Smooth muscle cell of the brain vasculature (primary cell): ENCODE measurements at regions not wholly inside any gene's neighbourhood (a gene's known extent, or its start where the extent isn't known, plus 50 kb on each side); places are given as distances from the start of the nearest gene placed in this dataset.

Experiments used
- DNase-seq: peaks from one replicate; pipeline ENCODE4 v3.0.0-alpha.2; 2012; ENCODE audit warnings: low read depth, low spot score

DNA sequence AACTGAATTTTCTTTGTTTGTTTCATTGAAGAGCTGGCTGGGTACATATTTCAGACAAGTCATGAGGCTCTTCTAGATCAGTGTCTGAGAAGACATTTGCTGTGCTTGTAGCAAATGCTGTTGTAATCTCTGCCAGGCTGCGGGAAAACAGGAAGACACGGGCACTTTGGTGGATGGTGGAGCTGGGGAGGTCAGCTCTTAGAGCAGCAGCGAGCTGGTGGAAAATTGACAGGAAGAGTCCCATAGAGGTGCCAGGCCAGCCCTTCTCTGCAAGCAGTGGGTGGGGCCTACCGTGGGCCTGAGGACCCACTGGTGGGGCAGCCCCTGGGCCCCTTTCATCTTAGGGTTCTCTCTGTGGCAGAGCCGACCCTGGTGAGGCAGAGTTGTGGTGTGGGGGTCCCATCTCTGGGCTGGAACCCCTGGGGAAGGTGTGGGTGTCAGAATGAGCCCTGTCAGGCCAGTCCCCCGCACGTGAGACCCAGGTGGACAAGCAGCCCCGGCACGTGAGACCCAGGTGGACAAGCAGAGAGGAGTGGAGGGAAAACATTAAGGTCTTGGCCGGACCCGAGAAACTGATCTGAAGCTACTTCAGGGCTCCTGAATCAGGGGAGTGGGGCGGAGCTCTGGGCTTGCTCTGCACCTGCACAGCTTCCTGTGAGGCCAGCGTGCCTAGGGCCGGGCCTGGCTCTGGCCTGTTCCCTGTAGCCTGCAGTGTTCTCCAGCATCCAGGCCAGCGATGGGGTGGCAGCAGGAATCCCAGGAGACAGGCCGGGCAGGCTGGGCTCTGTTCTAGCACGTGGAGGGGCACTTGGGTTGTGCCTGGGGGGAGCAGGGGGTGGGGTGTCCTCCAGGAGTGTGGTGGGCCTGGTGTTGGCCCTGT lies 273.5 kb upstream of the HDAC4 start:
- DNase-seq = no peak

DNA sequence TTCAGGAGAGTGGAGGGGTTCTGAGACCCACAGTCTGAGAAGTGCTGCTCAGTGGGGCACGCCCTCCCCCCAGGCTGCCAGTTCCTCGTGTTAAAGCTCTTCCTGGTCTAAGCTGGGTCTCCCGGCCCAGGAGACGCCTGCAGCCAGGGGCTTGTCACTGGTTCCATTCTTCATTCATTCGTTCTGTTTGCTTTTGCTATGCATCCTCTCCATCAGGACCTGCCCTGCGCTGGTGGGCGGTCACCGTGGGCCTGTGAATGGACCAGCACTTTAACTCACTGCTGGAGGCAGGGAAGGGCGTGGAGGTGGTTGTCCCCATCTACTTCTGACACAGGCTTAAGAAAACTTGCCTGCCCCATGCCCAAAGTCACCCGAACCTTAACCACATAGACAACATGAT lies 272.8 kb upstream of the HDAC4 start:
- DNase-seq = no peak

DNA sequence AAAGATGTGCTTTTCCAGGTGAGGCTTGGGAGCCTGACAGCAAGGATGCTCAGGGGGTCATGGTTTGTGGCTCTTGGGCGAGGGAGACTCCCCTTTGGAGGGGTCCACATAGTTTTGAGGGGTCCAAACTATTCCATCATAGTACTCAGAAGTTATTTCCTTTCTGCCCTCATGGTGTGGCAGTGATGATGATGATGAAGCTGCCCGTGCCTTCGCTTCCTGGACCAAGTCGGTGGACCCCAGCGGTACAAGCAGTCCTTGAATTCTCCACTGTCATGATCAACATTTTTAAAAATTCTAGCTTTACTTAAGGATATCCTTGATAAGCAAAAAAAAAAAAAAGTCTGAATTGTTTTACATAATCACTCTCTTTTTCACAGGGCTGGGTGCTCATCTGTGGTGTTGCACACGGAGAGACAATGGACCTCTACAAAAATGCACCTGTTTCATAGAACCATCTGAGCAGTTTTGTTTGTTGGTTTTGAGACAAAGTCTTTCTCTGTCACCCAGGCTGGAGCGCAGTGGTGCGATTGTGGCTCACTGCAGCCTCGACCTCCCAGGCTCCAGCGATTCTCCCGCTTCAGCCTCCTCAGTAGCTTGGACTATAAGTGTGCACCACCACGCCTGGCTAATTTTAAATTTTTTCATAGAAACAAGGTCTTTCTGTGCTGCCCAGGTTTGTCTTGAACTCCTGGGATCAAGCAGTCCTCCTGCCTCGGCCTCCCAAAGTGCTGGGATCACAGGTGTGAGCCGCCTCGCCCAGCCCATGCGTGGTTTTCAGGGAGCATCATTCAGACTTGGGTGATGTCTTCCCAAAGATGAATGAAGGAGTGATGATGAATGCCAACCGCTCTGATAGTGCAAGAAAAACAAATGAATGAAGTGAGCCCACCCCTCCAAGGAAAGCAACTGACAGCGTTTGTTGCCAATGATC lies 271.4 kb upstream of the HDAC4 start:
- no peak for DNase-seq

DNA sequence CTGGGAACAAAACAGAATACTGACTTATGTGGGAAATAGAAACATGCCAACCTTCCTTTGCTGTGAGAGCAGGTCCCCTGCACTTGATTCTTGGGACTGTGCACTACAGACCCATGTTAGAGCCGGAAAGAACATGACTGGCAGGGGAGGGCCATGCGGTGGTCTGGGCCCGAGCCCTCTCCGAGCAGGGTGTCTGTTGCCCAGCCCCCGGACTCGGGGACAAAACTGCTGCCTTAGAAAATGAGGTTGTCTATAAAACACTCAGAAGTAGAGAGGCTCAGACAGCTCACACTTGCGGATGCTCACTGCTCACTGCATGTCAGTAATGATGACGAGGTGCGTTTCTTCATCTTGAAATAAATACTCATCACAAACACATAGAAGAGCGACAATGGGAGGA lies 270.7 kb upstream of the HDAC4 start:
- DNase-seq = no peak

DNA sequence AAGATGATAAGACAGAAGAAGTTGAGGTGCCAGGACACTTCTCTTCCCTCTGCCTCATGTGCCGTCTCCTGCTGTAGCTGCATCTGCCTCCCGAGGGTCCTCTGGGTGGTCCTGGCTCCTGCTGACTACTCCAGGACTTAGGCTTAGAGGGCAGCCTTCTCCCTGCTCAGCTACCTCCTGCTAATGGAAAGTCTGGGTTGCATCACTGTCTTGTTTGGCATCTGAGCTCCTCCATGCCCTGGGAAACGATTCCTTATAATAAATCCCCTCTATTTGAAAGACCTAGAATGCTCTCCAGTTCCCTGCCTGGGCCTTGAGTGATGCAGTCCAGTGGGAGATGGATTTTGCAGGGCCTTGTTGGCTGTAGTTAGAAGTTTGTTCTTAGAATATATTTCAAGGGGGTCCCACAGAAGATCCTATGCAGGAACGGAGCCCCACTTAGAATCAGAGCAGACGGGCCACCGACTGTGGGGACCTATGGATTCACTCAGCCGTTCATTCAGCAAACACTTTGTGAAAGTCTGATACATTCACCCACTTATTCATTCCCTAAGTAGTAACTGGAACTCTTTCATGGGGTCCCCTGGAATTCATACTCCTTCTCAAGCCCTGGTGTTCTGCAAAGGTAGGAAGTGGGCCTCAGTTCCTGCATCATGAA lies 269.8 kb upstream of the HDAC4 start:
- no peak for DNase-seq

DNA sequence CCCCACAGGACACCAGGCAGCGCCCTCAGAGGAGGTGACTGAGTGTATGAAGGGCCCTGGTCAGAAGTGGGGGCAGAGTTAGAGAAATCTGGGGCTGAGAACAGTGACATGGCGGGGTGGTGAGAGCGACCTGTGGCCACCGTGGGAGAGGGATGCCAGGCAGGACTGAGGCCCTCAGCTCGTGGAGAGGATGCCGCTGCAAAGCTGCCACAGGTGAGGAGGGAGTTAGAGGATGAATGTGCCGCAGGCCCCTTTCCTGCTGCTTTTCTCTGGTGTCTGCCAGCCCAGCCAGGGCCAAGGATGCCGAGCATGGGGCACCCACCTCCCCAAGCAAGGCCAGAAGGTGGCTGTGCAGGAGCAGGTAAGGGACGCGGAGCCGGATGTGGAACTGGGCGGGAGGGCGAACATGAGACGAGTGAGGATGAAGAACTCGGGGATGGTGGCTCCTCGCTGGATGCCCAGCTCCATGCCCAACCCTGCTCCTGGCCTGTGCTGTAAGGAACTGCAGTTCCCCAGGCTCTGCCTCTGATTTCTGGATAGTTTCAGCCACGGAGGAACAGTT lies 269.2 kb upstream of the HDAC4 start:
- DNase-seq = no peak

DNA sequence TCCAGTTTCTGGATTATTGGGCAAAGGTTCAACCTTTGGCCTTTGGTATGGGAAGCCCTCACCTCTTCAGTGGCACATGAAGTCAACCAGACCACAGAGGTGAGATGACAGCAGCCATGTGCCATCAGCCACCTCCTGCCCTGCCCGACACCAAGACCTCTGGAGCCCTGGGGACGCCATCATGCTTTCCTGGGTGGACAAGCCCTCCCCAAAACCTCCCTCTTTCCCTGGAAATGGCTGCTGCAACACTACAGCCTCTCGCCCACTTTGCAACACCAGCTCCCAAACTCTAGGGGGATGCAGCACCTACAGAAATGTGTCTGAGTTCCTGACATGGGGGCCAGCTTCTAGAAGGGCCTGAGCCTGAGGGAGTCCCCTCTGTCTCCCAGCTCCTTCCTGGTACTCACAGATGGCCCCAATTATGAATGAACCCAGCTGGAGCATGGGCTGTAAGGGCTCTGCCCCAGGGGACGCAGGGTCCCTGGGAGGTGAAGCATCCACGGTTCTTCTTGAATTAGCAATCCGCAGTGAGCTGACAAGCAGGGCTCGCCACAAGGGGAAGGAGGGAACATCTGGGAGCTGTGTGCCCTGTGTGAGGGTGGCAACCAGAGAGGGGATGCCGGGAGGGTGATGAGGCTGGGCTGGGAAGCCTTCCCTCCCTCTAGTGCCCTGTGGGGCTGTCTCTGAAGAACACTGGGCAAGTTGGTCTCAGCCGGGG lies 268.5 kb upstream of the HDAC4 start:
- DNase-seq = no peak

DNA sequence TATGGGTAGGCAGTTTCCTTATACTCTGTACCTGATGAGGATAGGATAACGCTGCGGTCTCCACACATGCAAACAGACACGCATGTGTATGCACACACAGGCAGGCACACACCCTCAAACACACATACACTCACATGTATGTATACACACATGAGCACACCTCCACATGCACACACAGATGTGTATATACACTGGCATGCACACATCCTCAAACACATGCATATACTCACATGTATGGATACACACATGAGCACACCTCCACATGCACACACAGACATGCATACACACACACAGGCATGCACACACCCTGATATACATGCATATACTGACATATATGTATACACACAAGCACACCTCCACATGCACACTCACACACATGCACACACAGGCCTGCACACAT lies 267.8 kb upstream of the HDAC4 start:
- no peak for DNase-seq

DNA sequence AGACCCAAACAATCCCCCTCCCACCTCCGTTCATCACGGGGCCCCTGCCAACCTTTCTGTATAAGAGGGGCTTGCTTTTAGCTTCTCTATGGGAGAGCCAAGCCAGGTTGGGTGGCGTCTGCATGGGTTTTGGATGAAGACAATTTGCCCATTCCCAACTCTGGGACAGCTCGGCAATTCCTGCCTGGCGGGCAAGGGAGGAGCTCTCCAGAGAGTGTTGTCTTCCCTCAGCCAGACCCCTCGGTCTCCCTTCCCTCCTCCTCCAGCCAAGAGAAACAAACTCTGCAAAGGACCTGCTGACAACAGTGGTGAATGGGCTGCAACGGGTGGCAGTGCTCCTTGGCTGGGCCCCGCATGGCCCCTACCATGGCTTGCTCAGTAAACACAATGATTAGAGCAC lies 267.2 kb upstream of the HDAC4 start:
- no peak for DNase-seq

DNA sequence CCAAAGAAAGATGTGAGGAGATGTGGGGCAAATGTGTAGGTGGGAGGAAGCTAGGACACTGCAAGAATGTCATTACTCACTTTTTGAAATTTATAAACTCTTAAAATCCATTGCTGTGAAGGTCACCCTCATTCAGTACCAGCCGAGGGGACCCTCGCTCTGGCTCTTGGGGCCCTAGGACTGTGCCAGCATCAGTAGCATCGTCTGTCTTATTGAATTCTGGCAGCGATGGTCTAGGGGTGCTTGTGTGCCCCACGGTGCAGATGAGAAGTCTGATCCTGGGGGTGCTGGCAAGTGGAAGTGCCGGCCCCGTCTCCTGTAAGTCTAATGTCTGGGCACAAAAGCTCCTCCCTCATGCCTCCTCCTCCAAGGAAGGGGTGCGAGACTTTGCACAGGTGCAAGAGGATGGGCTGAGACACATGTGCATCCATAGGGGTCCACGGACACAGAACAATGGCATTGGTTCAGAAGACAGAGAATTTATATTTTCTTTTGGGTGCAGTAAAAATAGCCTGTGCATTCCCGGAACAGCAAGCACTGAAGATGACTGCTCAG lies 266.7 kb upstream of the HDAC4 start:
- DNase-seq = no peak

DNA sequence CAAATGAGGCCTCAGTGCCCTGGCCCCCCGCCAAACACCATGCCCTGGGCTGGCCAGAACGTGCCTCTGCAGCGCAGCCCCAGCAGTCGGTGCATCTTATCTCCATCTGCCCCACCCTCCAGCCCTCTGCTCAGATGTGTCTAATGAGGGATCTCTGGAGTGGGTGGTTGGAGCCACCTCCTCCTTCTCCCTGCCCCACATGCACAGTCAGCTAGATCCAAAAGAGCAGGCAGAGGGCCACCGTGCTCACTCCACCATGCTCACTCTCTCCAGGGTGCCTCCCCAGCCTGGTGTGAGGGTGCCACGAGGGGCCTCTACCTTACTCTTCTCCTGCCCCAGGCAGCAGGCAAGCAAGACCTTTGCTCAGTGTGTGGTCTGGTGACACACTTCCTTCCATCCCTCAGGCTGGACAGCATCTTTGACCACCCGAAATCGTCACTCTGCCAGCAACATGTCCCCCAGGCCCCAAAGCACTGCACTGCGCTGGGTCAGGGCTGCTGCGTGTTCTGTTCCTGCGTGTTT lies 266.1 kb upstream of the HDAC4 start:
- DNase-seq = no peak

DNA sequence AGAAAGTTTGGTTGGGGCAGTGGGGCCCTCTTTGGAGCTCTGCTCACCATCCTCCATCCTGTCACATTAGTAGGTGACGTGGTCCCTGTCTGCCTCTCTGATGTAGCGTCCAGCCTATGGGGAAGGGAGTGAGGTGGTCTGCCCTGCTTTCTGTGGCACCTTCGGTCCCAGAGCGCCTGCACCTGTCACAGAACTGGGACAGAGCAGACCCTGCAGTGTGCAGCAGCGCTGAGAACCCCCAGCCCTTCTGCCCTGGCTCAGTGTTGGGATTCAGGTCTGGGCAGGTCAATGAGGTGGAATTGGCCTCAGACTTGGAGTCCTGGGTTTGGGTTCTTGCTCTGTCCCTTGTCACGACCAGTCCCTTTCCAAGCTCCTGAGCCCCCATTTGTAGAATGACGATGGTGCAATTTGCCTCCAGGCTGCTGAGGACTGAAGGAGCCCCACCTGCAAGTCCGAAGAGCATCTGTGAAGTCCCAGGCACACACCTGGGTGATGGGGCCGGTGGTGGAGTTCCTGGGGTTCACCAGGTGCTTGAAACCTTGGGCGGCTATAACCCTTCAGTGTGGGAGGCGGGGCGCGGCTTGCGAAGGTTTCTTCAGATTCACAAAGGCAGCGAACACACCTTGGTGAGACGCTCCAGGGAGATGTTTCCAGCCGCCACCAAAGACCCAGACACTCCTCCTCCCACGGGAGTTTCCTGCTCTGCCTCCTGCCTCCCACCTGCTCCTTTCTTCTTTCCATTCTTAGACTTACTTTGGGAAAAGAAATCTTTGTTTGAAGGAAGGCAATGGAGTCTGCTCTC lies 265.4 kb upstream of the HDAC4 start:
- no peak for DNase-seq

DNA sequence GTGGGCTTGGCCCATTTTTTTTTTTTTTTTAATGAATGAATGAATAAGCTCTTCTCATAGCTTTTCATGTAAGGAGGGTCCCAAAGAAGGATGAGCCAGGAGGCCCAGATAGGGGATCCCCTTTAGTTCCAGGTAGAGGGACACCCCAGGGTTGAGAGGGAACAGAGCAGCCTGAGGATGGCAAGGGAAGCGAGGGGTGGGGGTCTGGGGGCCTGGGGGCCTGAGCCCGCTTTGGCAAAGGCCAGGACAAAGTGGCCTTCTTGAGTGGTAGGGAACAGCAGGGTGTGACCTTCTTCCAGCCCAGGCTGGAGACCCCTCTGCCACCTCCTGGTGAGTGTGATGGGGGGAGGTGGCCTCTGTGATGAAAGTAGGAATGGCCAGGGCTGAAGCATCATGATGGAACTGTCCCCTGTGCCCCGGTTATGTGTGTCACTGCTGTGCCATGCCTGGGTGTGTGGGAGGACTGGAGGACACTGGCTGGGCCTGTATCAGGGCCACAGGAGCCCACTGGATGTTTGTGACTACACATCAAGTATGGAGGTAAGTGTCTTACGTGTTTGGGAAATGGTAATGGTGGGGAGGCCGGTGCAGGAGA lies 263.5 kb upstream of the HDAC4 start:
- DNase-seq = no peak

DNA sequence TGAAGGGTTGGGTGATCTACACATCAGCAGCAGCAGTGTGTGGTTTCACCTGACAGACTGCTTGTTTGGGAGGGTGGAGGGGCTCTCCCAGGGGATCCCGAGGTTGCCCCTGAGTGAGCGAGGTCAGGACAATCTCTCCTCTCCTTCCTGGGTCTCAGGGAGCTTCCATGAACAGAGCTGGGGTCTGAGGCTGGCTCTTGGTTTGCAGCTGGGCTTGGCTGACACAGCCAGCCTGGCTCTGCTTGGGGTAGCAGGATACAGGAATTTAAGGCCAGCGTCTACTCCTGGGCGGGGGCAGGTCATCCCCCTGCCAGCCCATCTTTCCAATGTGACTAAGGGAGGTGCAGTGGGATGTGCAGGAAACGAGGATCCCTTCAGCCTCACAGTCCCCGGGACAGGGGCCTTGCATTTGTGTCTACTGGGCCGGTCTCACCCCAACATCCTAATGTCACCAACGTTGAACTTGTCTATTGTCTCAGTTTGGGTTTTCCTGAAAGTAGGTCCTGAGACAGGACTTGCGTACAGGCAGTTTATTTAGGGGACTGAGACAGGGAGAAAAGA lies 262.6 kb upstream of the HDAC4 start:
- no peak for DNase-seq

DNA sequence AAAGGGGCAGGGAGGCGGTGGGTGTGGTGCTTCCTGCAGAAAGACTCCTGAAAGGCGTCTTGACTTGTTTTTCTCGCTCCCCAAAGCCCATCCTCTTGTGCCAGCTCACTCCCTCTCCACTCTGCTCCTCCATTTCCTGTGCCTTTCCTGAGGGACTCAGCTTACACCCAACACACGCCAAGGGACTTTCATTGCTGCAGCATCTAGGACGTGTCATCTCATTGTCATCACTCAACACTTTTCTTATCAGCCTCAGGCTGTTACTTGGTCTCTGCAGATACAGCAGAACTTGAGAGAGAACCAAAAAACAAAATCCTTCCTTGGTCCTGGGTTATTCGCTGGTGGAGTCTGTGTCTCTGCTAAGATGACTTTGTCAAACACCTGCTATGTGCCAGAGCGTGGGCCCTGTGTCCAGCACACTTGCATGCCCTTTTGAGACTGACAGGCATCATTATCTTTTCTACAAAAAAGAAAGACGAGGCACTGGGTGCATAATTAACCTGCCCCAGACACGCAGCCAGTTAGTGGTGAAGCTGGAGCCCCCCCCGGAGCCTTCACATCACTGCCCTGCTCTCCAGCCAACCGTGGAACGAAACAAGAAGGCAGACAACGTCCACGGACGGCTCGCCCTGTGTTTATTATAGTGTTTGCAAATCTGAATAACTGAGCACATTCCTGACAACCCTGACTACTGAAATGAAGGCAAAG lies 261.7 kb upstream of the HDAC4 start:
- no peak for DNase-seq

DNA sequence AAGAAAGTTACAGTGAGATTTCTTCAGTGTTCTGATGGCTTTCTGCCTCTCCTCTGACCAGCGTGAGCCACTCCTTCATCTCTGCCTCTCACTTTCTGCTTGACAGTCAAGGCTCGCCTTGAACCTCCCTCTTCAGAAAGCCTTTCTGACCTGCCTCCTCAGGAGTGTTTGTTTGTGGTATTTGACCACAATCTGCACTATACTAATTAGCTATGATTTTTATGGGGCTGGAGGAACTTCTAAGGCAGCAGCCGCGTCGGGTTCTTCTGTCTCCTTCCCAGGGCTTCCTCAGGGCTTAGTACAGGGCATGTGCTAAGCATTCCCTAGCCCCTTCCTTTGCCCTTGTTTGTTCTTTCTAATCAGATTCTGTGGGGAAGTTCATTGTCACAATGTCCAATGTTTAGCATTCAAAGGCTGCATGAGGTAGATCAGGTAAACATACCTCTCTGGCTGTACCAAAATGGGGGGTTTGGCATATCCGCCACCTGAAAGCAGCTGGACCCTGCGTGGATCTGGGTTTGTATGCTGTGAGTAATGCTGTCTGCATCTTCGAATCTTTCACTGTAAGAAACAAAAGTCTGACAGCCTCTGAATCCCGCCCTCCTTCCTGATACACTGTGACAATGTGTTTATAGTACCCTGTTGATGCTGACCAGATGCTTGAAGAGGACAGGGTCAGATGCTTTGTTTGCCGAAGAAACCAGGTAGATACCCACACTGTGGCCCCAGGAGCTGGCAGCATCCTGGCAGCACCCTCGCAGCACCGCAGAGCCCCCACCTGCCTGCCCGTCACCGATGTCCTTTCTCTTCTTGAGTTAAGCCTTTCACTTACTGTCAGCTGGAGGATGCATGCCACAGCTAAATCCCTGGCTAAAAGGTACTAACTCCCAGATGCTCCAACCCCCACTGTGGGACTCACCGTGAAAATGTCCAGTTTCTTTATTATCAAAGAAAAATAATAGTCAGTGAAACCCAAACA lies 260.8 kb upstream of the HDAC4 start:
- no peak for DNase-seq
